HEK293 (cell line): ENCODE measurements at regions not wholly inside any gene's neighbourhood (a gene's known extent, or its start where the extent isn't known, plus 50 kb on each side); places are given as distances from the start of the nearest gene placed in this dataset.

Experiments used
- SP2 ChIP-seq: fragments of 450-650 bp; formaldehyde crosslinking; IDR thresholded peaks from 2 replicates; pipeline ENCODE4 v1.5.1; 2016; ENCODE audit warnings: missing biosample characterization, missing genetic modification characterization
- ZBTB7A ChIP-seq: fragments of 450-650 bp; formaldehyde crosslinking; IDR thresholded peaks from 2 replicates; pipeline ENCODE4 v1.5.1; 2016; ENCODE audit warnings: low read depth, missing biosample characterization, missing genetic modification characterization
- TF ChIP-seq, protein P1 (sequence below): fragments of 450-650 bp; formaldehyde crosslinking; IDR thresholded peaks from 2 replicates; pipeline ENCODE4 v1.5.1; 2016; ENCODE audit warnings: missing biosample characterization, missing genetic modification characterization

DNA sequence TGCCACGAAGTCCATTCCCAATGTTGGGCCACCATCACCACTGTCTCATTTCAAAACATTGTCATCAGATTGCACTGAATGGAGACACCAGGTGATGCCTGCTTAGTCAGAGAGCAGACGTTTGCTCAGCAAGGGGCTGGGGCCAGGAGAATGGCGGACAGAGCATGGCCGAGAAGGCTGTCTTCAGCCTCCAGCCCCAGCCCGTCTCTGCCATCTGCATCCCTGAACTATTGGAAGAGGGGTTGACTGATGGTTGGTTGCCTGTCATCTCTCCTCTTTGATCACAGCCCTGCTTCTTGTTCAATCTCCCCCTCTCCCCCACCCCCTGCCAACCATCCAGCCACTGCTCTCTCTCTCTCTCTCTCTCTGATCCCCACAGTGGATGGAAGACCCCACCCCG, 140.9 kb downstream of the SHOX start:
- TF ChIP-seq, protein P1, sequence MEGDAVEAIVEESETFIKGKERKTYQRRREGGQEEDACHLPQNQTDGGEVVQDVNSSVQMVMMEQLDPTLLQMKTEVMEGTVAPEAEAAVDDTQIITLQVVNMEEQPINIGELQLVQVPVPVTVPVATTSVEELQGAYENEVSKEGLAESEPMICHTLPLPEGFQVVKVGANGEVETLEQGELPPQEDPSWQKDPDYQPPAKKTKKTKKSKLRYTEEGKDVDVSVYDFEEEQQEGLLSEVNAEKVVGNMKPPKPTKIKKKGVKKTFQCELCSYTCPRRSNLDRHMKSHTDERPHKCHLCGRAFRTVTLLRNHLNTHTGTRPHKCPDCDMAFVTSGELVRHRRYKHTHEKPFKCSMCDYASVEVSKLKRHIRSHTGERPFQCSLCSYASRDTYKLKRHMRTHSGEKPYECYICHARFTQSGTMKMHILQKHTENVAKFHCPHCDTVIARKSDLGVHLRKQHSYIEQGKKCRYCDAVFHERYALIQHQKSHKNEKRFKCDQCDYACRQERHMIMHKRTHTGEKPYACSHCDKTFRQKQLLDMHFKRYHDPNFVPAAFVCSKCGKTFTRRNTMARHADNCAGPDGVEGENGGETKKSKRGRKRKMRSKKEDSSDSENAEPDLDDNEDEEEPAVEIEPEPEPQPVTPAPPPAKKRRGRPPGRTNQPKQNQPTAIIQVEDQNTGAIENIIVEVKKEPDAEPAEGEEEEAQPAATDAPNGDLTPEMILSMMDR (tag by site-specific recombination): no peak
- TF ChIP-seq ZBTB7A (tag by site-specific recombination) (no peak), SP2 (tag by site-specific recombination) (no peak)
